ENCODE measurements at regions not wholly inside any gene's neighbourhood (a gene's known extent, or its start where the extent isn't known, plus 50 kb on each side); places are given as distances from the start of the nearest gene placed in this dataset.

- no peak for DNase-seq (ENCODE audit: low read depth in 2 of 2, low spot score in 1 of 2)
These were observed 113.4 kb upstream of the TCERG1L start for GRCh38 chr10:131424836-131425491.

- no peak for DNase-seq (ENCODE audit: low read depth in 2 of 2, low spot score in 1 of 2)
These were observed 114.4 kb upstream of the TCERG1L start for GRCh38 chr10:131425752-131426533.

DNA sequence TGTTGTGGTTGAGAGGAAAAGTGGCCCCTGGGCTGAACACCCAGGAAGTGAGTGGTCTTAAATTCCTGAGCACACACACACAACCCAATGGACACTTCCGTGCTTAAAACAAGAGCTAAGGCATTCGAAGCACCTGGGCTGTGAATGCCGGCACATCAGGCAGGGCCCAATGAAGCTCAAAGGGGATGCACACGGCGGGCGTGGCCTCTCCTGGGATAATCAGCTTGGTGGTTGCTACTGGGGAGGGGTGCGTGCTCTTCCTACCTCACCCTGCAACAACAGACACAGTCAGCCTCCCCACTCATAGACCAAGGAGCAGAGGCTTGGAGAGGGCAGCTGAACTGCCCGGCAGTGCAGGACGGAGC lies 115.0 kb upstream of the TCERG1L start:
- DNase-seq (ENCODE audit: low read depth in 2 of 2, low spot score in 1 of 2): no peak

DNA sequence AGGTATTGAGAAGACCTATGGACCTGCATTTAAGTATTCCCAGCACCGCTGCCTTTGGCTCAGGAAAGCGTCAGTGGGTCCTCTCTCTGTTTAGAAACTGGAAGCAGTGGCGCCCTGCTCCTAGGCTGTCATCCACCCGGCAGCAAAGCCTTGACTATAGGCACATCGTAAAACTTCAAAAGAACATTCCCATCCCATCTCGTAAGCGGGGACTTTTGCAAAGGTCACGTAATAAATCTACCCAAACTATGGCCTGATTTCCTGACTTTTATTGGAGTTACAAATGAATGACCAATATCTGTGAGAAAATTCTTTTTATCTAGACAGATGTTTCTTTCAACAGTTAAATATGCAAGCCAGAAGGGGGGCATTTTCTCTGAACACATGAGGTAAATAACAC lies 115.8 kb upstream of the TCERG1L start:
- no peak for DNase-seq (ENCODE audit: low read depth in 2 of 2, low spot score in 1 of 2)

- DNase-seq (ENCODE audit: low read depth in 2 of 2, low spot score in 1 of 2): no peak
These were observed 116.4 kb upstream of the TCERG1L start for GRCh38 chr10:131427901-131428300.

DNA sequence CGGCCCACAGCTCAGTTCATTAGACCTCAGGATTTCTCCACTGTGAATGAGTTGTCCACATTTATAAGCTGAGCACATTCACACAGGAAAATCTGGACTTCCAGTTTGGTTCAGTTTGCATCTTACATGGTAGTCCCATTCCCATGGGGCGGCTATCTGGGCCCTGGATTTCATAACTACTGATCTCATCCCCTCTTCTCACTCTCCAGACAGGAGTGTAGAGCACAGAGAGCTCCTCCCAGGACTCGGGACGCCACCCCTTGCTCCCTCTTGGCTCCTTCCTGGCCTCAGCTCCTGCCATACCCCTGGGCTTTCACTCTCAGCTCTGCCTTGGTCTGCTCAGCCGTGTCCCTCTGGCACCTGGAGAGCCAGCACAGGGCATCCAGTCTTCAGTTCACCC lies 117.6 kb upstream of the TCERG1L start:
- DNase-seq (ENCODE audit: low read depth in 2 of 2, low spot score in 1 of 2): no peak

DNA sequence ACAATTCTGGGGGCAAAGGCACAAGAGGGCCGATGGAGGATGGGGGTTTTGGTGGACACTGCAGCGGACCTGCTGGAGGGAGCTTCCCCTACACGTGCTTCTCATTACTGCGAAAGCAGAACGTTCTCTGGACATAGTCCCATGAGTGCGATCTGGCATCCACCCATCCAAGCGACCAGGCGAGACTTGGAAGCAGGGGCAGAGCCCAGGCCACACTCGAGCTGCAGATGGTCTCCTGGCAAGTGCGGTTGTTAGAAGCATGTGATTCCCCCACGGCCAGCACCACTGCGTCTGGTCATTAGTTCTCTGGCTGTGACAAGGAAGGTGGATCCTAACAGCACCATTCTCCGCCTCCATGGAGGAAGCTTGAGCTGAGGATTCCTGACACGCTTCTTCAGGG lies 118.4 kb upstream of the TCERG1L start:
- DNase-seq (ENCODE audit: low read depth in 2 of 2, low spot score in 1 of 2): no peak

- DNase-seq (ENCODE audit: low read depth in 2 of 2, low spot score in 1 of 2): no peak
These were observed 119.3 kb upstream of the TCERG1L start for GRCh38 chr10:131430716-131431412.

GRCh38 chr10:131431533-131431932 lies 120.0 kb upstream of the TCERG1L start:
- DNase-seq (ENCODE audit: low read depth in 2 of 2, low spot score in 1 of 2): no peak

DNA sequence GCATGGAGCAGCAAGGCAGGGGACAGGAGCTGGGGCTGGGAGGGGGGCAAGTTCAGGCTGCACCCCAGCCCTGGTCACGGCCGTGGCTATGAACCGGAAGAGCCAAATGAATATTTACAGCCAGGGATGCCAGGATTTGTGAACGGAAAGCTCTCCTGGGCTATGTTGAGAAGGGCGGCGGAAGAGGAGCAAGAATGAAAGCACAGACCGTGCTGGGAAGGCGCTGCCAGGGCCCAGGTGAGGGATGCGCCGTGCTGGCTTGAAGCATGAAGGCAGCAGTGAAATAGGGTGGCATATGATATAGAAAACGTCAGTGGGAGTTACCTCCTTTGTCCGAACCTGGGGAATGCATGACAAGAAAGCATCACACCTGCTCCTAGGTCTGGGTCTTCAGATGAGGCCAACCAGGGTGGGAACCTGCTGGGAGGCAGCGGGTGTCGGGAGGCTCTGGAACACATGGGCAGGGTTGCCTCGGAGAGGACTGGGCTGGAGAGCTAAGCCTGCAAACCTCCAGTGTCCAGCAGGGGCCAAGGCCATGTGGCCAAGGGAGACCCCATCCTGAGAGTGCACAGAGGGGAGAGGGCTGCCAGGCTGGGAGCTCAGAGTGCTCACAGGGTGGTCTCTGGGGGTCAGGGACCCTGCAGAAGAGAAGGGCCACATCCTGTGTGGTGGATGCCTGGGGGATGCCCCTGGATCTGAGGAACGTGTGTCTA lies 120.6 kb upstream of the TCERG1L start:
- no peak for DNase-seq (ENCODE audit: low read depth in 2 of 2, low spot score in 1 of 2)

DNA sequence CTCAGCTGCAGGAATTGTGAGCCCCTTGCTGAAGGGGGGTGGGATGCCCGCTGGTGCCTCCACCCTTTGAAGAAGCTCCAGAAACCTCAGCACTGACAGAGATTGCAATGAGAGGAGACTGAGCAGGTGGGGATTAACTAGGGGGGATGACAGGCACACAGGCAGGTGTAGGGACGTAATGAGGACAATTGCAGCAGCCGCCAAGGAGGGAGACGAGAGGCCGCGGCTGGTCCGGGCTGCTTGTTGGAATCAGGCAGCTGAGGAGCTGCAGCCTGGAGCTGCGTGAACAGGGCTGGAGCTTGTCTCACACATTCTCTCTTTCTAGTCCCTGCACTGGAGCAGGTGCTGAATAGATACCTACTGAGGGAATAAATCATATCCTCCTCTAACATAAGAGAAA lies 122.0 kb upstream of the TCERG1L start:
- DNase-seq (ENCODE audit: low read depth in 2 of 2, low spot score in 1 of 2): no peak

- DNase-seq (ENCODE audit: low read depth in 2 of 2, low spot score in 1 of 2): no peak
These were observed 123.7 kb upstream of the TCERG1L start for GRCh38 chr10:131435232-131435631.

- no peak for DNase-seq (ENCODE audit: low read depth in 2 of 2, low spot score in 1 of 2)
These were observed 124.4 kb upstream of the TCERG1L start for GRCh38 chr10:131435760-131436457.

- no peak for DNase-seq (ENCODE audit: low read depth in 2 of 2, low spot score in 1 of 2)
These were observed 124.9 kb upstream of the TCERG1L start for GRCh38 chr10:131436458-131436857.

DNA sequence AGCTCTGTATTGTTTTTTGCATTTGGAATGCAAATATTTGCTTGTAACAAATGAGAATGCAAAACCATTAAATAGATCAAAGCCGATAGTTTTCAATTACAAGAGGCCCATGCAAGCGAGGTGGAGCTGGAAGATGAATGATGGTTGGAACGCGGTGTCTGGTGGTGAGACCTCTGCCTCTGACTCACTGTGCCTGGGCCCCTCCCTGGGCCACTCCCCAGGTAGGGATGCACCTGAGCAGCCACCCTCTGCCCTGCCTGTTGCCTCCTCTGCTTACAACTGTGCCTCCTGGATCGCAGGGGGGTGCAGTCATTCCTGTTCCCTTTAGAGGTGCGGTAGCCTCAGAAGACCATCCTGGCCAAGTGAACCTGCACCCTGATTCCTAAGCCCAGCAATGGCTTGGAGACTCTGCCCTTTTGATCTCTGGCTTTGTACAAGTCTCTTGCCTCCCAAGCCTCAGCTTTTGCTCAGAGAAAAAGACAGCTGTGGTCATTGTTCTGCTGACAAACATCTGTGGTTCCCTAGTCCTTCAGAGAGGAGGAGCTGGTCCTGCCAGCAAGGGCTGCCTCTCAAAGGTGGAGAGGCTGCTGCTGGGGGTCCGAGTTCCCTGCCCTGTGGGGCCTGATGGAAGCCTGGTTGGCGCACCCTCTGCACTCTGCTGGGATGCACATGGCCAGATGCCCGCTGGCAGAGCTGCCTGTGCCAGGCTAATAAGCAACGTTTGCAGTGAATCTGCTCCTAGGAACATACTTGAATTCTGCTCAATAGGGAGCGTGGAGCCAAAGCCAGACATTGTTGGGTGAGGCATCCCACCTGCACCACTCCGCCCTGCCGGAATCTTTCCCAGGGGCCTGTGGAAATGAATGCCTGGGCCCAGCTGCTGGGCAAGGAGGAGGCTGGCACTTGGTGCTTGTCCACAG lies 126.3 kb upstream of the TCERG1L start:
- no peak for DNase-seq (ENCODE audit: low read depth in 2 of 2, low spot score in 1 of 2)

DNA sequence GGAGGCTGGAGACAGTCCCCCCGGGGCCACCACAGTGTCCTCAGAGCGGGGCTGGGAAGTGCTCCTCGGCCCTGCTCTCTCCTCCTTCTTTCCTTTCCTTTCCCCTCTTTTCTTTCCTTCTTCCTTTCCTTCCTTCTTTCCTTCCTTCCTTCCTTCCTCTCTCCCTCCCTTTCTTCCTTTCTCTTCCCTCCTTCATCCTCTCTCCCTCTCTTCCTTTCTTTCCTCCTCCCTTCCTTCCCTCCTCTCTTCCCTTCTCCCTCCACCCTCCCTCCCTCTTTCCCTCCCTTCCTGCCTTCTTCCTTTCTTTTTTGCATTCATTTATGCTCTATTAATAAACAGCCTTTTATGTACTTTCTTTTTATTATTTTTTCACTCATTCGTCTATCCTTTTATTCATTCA lies 127.1 kb upstream of the TCERG1L start:
- no peak for DNase-seq (ENCODE audit: low read depth in 2 of 2, low spot score in 1 of 2)

DNA sequence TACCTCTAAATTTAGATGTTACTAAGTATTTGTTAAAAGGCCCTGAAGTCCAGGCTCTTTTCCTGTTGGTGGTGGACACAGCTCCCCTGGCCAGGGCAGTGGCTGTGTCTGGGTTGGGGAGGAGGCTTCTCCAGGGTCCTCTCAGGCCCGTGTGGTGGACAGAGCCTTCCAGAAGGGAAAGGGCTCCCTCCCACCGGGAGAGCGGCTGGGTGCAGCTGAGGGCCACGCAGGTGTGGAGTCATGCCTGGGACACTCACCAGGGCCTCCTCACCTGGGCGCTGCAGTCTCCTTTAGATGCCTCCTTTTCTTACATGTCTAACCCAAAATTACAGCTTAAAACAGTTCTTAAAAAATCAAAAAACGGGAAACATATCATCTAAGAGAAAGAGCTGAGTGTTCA lies 128.2 kb upstream of the TCERG1L start:
- DNase-seq (ENCODE audit: low read depth in 2 of 2, low spot score in 1 of 2): no peak

DNA sequence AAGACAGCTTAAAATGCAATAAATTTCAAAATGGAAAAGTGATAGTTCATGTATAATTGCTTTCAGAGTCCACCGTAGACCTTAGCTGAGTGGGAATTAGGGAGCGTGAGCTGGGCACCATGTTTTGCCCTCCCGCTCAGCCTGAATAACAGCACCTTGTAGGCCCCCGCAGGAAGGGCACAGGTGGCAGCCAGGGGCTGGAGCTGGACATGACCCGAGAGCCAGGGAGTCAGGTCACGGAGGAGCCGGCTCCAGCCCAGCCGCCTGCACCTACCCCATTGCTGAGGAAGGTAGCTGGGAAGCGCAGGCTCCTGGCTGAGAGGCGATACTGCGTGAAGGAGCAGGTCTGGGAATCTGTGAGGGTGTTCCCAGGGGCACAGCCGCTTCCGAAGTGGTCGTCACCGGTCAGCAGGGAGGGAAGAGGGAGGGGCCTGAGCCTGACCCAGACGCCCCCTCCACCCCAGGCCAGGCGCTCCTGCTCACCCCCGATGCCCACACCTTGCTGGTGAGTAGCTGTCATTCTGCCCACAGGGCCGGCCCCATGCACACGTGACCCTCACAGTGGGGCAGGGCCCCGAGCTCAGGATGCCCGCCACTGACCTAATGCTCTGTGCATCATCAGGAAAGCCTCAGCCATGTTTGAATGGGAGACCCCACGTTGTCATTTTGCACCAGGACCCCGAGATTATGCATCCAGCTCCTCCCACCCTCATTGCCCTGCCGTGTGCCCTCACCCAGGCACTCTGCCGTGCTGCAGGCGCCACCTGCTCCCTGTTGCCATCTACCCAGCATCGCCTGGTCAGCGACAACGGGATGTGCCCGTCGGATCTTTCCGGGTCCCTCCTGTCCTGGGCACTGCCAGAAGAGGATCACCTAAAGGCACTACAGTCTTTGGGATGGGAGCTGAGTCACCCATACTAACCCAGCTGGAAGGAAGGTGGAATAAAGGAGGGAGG lies 129.2 kb upstream of the TCERG1L start:
- DNase-seq (ENCODE audit: low read depth in 2 of 2, low spot score in 1 of 2): no peak

DNA sequence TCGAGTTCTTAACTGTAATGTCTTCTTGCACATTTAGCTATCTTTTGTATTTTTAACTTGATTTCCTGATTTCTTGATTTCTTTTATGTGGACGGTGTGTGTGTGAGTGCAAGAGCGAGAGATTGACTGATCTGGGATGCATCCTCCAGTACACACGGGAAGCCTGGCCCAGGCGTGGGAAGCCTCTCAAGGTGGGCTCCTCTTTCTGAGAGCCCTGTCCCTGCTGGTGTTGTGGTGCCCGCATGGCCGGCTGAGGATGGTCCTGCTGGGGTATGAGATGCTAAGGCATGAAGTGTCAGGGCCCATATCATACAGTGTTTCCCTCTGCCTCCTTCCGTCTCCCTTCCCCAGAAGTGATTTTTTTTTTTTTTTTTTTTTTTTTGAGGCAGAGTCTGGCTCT lies 130.8 kb upstream of the TCERG1L start:
- no peak for DNase-seq (ENCODE audit: low read depth in 2 of 2, low spot score in 1 of 2)
